IPS DF 4.7 (cell line): ENCODE measurements at regions not wholly inside any gene's neighbourhood (a gene's known extent, or its start where the extent isn't known, plus 50 kb on each side); places are given as distances from the start of the nearest gene placed in this dataset.

Source experiments
- DNase-seq: peaks from one replicate; pipeline ENCODE4 v3.0.0-alpha.2; 2013; ENCODE audit warnings: low spot score; ENCODE audit errors: extremely low read depth

DNA sequence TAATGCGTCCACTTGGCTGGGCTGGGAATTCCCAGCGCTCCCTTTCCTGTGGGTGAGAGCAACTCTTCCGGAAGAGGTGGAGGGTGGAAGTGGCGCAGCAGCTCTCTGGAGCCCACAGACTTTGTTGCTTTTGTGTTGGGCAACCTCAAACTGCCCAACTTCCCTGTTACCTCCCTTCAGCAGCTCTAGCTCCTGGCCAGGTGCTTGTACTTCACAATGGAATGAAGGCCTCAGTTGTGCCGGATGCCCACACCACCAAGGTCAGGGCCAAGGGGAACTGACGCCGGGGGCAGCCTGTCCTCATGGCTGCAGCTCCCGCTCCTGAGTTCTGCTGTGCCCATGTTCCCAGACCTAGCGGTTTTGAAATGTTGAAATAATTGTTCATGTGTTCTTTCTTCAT is 322.9 kb downstream of the GALR1 start:
- DNase-seq: no peak

DNA sequence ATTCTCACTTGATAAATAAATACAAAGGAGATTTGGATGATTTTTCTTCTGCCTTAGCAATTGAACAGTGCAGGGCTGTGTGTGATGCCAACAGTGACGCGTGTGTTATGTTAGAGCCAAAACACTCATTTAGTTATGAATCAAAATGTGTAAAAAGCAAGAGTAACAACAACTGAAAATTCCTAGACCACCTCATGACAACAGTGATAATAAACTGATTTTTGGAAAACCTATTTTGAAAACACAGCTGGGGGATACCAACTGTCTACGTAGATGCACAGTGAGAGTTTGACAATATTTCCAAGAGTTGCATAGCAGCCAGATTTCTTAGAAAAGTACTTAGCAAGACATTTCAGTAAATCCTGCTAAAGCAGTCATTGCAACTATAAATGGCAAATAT is 323.9 kb downstream of the GALR1 start:
- no peak for DNase-seq

DNA sequence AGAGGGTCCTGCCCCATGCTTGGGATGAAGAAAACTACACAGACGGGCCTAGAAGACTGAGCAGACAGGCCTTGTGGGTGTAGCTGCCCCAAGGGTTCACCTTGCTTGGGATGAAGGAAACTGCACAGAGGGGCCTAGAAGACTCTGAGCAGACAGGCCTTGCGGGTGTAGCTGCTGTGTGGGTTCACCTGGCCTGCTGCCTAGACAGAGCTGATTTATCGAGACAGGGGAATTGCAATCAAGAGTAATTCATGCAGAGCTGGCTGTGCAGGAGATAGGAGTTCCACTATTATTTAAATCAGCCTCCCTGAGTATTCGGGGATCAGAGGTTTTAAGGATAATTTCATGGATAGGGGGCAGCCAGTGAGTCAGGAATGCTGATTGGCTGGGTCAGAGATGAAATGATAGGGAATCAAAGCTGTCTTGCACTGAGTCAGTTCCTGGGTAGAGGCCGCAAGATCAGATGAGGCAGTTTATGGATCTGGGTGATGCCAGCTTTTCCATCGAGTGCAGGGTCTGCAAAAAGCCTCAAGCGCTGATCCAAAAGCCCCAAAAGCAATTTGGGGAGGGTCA is 341.4 kb downstream of the GALR1 start:
- DNase-seq: no peak

DNA sequence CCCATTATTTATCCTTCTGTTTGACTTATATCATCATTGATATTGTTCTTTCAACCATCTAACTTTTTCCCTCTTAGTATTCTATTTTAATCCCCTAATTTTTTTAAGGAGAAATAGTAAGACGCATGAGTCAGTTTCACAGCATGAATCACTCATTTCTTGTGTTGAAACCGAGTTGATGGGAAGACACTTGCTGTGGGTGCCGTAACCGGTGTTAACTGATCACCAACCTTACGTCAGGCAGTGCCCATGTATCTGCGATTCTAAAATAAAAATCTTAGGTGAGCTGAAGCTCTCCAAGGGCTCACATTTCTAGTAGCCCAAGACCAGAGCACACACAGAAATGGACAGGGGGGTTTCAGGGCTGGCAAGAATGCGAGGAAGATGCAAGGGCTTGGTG is 348.1 kb downstream of the GALR1 start:
- DNase-seq: no peak

DNA sequence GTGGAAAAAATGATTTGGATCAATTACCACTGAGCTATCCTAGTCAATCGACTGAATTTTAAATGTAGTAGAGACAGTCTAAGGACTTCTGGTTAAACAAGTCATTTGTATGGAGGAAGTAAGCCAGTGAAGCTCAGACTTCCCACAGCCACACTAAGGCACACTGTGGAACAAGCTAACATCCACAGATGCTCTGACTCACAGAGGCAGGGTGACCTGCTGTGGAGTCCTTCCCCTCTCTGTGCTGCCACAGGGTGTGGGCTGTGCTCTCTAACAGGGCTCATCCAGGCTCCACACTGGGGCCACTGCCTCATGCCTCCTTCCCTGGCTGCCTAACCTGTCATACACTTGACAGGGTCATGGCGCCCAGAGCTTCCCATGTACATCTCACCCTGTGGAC is 351.0 kb downstream of the GALR1 start:
- no peak for DNase-seq

DNA sequence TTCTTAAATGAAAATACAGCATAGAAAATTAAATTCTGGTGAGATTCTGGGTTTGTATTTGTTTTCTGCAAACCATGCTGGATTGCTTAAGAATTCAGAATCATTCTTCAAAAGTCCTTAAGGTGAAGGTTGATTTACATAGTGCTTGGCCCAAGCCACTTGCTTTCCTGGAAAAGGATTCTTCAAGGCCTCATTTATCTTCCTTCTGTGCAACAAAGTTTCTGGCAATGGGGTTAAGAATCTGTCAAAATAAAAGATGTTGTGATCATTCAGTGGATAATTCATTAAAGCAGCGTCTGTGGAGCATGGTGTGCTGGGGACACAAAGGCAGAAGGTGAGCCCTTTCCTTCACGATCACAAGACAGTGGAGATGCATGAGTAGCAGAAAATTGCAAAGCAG is 351.9 kb downstream of the GALR1 start:
- DNase-seq: no peak

DNA sequence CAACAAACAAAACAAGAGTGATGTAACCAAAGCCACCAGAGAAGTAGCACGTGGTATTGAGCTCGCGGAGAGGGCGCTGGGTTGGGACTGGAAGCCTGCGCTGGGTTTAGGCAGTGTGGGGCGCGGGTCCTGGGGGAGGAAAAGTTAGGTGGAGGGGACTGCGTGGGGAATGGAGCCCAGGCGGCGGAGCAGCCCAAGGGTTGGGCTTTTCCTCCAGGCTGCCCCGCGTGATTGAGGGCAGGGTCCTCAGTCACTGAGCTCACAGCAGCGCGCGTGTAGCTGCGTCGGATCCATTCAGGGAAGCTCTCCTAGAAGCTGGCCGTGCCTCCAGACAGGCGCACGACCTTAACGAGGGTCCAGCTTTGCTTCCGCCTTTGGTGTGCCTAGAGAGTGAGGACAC is 357.4 kb downstream of the GALR1 start:
- DNase-seq: no peak

DNA sequence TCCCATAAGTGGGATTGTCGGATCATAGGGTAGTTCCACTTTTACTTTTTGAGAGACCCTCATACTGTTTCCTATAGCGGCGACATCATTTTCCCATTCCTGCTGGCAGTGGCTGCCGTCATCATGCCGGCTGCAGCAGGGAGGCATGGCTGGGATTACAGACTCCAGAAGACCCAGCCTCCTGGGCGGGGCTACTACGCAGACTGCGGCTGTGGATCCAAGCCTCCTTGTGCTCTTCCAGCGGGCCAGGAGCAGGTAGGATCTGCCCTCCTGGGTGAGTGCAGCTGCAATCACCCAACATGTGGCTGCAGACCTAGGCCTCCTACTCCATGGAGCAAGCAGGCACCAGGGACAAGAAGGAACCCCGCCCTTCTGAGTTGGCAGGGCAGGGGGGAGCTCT is 359.2 kb downstream of the GALR1 start:
- no peak for DNase-seq

DNA sequence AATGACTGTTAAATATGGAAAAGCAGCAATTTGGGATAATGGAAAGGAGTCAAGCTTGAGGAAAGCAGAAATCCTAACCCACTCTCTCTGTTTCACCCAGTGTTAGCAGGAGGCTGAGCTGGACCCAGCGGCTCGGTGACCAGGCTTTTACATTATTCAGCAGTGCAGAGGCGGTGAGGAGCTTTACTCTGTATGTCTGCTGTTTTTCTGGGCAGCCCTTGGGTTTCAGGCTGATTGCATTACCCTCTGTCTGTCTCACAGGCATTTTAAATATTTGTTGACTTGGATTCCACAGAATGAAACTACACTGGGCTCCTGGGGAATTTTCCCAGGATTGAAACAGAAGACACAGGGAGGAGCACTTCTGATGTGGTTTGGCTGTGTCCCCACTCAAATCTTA is 368.0 kb downstream of the GALR1 start:
- no peak for DNase-seq

DNA sequence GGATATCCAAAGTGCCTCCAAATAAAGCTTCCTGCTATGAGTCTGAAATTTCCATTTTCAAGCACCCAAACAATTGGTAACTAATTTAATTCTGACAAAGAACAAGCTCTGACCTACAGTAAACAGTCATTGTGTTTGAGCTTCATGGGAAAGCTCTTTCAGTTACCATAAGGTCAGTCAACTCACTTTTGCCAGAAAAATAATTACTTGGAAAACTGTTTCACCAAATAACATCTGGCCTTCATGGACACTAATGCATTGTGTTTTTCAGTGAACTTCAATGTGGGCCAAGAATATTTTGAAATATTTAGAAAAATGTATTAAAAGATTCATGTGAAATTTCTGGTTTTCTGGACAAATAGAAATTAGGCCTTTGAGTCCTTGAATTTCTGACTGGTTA is 369.9 kb downstream of the GALR1 start:
- no peak for DNase-seq

DNA sequence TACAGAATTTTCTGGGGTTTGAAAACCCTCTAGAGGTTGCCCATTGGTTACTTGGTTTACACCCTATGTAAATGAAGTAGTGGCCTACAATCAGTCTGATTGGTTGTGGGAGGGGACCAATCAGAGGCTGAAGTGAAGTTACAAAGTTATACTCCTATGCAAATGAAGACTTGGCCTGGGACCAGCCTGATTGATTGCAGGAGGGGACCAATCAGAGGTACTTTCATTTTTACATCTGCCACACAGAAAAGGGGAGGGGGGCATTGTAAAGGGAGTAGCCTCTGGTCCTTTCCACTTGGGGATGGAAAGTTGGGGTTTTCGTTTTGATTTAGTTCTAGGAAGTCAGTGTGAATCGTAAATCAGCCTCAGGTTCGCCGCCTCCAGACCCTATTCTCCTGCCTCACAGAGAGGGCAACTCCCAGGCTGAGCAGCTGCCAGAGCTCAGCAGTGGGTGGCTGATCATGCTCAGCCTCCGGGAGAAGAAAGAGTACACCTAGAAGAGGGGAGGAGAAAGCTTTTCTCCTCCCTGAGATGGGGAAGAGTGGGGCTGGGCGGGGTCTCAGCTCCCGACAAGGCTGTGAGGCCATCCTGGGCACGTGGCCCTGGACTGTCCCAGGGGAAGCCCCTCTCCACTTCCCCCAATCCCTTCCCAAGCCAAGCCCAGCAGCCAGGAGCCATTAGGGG is 372.5 kb downstream of the GALR1 start:
- no peak for DNase-seq

DNA sequence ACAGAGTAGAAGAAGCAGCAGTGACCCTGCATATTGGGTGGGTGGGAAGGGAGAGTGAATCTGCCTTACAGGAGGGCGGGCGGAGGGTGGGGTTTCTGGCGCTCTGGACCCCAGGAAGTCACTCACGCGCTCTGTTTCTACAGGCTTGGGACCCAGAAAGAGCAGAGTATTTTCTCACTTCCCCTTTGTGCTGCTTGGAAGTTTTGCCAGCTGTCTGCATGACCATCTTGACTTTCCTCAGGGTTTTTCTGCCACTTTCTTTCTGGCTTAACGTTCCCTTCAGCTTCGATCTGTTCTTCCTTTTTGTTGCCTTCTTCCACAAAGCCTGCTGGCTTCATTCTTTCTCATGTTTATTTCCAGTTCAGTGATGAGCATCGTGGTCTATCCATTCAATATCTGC is 383.1 kb downstream of the GALR1 start:
- no peak for DNase-seq

DNA sequence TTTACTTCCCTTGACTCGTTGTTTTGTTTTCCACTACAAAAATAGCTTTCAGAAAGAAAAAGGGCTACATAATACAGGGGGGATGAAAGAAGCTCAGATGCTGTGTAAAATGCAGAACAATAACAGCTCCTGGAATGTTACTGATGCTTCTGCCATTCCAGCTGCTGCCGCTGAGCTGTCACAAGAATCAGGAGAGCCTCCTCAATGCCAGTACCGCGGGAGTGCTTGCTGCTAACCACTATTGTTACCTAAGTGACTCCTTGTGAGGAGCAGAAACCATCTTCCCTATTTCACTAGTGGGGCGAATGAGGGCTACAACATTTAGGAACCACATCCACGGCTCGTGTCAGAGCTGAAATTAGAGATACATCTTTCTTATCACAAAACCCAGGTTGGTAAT is 384.8 kb downstream of the GALR1 start:
- no peak for DNase-seq

DNA sequence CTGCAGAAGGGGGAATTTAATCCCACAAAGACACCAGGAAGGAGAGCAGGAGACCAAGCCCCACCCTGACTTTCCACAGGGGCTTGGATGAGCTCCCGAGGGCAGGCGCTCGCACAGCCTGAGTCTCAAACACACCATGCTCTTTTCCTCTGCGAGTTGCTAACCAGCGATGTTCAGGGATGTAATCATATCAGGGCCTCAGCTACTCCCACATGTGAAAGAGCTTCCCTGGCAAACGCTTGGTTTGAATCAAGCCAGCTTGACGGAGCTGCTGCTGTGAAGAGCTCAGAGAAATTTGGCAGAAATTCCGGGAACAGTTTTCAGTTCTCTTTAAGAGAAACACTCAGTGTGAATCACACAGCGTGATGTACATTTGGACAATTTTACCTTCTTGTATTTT is 385.8 kb downstream of the GALR1 start:
- DNase-seq: no peak

DNA sequence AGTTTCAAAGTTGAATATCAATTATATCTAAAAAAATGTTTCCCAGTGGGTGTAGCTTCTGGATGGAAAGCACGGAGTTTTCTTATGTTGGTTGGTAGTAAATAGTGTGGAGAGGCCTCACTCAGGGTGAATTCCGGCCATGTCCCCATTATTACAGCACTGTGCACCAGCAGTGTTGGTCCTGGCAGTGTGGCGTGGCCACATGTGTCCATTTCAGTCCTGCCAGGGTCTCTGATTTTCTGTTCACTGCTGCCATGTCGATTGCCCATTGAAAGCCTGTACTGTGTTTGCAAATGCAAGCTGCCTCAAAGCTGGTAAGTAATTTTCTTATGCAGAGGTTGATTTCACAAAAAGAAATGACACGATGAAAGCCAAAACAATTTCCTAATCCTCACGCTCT is 386.2 kb downstream of the GALR1 start:
- DNase-seq: no peak

DNA sequence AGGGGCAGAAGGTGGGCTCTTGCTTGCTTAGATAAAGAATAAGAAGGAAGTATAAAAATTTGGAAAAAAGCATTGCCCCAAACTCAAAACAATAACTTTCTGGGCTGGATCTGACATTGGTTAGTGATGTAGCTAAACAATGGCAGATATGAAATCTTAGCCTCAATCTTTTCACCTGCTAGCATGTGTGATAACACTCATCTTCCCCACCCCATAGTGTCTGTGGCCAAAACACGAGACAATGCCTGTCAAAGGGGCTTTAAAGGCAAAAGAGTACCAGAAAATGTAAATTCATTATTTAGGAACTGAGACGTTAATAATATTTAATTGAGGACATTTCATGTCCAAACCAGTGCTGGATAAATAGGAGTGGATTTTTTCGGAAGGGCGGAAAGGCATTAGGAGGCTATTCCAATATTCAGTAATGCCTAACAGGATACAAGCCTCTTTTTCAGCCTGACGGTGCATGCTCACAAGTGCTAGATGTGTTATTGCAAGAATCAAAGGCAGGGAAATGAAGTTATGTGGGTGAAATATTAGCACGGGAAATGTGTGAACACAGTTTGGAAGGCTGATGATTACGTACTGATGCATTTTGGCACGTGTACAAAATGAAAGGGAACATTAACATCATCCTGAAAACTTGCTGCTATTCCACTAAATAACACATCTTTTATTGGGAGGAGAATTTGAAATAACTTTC is 395.7 kb downstream of the GALR1 start:
- no peak for DNase-seq

DNA sequence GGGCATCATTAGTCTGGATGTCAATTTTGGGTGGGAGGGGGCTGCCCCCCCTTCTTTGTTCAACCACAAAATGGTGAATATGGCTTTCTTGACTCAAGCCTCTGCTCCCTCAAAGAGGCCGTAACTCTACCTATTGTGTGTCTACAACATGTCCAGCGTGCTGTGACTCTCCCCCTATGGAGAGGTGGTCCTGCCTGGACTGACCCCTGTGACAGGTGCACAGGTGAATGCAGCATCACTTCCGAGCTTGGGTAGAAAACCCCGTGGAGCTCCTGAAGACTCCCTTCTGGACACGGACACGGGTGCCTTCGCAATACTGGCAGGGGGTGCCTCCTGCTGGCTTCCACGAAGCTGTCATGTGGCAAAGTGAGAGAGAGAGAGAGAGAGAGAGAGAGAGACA is 397.8 kb downstream of the GALR1 start:
- no peak for DNase-seq

DNA sequence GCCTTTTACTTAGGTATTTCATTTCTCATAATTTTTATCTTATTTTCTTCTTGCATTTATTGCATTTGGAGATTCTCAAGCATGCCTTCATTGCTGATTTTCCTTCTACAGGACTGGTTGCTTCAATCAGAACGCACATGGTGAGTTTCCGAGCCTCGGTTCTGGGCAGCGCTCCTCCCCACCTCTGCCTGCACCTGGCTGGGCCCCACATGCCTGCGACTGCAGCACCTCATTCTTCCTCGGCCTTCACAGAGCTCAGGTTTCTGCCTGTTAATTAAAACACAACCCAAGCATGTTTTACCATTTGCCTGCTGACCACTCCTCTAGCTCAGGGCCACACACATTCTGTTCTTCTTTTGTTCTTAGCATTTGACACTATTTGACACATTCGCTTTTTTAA is 398.8 kb downstream of the GALR1 start:
- no peak for DNase-seq

DNA sequence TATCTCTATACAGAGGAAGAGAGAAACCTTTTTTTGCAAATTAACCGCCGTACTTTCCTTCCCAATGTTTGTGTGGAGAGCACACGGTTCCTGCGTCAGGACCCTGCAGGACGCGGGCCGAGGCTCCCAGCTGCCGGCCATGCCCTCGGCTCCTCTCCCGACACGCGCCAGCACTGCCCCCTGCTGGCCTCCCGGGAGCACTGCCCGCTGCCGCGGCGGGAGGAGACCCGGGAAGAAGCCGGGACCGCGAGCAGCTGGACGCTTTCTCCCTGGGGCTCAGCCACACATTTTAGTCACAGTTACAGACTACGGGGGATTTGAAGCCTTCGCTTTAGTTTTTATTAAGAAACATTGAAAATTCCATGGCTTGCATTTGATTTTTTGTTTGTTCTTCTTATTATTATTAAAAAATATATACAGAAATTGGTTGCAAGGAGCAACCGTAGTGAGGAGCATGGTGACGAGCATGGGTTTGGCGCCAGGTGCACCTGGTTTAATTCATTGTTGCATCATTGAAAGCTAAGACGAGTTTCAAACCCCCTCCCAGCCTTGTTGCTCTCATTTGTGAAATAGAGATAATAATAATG is 401.2 kb downstream of the GALR1 start:
- DNase-seq: no peak

DNA sequence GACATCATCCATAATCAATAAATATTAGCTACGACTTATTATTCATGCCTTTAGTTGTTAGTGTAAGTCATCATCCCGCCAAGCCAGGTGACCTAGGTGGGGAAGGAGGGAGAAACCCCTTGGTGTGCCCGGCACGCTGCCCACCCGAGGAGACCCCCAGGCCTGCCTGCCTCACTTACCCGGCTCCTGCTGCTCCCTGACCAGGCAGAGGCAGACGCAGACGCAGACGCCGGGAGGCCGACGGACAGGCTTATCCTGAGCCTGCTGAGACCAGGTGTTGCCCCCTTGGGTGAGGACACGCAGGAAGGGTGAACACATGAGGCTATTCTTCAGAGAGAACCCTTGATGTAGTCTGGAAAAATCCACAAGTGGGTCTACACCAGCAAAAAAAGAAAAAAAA is 401.8 kb downstream of the GALR1 start:
- no peak for DNase-seq

DNA sequence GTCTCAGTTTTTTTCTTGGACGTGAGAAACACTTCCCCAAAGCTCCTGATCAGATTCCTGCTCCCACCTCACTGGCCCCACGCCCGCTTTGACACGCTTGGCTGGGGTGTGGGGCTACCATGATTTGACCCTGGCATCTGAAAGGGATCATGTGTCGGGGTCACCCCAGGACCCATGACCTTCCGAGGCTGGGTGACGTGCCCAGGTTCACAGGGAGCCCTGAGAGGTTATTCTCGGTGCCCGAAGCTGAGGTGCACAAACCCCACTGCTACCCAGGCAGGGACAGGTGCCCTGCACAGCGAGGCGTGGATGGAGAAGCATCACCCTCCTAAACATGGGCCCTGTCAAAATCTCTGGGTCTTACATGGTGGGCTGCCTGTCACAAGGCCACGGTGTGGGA is 404.1 kb downstream of the GALR1 start:
- DNase-seq: no peak

DNA sequence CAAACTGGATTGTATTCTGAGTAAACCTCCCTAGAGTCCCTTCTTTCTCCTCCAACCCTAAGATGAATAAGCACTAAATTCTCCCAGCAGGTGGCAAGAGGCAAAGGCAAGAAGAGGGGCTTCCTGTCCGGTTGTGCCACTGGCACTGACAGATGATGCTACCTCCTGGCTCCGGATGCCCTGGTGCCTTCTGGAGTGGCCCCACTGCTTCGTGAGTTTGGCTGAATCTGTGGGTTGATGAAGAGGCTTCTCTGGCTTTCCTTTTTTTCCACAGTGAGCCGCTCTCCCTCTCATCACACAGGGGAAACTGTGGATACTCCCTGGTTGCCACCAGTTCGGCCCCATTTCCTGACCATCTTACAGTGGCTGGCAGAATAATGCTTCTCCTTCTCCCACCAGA is 404.7 kb downstream of the GALR1 start:
- no peak for DNase-seq
